ENCODE measurements at regions not wholly inside any gene's neighbourhood (a gene's known extent, or its start where the extent isn't known, plus 50 kb on each side); places are given as distances from the start of the nearest gene placed in this dataset.

DNA sequence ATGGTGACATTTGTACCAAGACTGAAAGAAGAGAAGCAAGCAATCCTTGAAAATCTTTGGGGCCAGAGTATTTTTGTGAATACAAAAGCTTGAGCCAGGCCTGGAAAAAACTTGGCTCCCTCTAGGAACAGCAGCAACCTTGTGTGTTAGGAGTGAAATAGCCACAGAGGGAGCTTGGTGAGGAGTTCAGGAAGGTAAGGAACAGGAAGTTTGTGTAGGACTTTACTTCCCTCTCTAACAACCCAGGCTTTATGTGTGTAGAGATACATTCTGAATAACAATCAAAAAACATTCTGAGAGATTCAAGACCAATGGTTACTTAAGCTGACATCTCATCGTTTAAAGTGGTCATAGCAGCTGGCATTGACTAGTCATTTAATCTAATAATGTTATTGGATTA lies 668.5 kb downstream of the PCDH18 start:
- H3K4me1 Mint-ChIP-seq = peaks cover 0 to 4% (median 0%) of the 10 kb centered on the region in 4 donors
- H3K36me3 ChIP-seq (ENCODE audit: control insufficient read depth, insufficient read depth, low read length) = no peaks in the 10 kb centered on the region
- H3K27ac Mint-ChIP-seq = no peak overlapping the region
- H3K4me3 Mint-ChIP-seq = no peak overlapping the region
- H3K27ac ChIP-seq (ENCODE audit: insufficient read depth, low read length, poor library complexity, severe bottlenecking) = no peak overlapping the region
- no peak for ATAC-seq (ENCODE audit: low read depth in 2 of 2)
- H3K27me3 ChIP-seq (ENCODE audit: control insufficient read depth, insufficient read depth, low read length) = no peaks in the 10 kb centered on the region
- H3K9me3 Mint-ChIP-seq = peaks cover 0 to 1% (median 0%) of the 10 kb centered on the region in 7 donors
- DNase-seq = no peak
- no peak overlapping the region for H3K4me3 ChIP-seq (ENCODE audit: low read depth, low read length)
- H3K9me3 ChIP-seq (ENCODE audit: control insufficient read depth in 2 of 2, low read length in 2 of 2) = no peaks in the 10 kb centered on the region
- no peaks in the 10 kb centered on the region for H3K36me3 Mint-ChIP-seq
- H3K4me1 ChIP-seq (ENCODE audit: control insufficient read depth, insufficient read depth, low read length, poor library complexity, severe bottlenecking) = no peaks in the 10 kb centered on the region
- no peaks in the 10 kb centered on the region for H3K27me3 Mint-ChIP-seq

DNA sequence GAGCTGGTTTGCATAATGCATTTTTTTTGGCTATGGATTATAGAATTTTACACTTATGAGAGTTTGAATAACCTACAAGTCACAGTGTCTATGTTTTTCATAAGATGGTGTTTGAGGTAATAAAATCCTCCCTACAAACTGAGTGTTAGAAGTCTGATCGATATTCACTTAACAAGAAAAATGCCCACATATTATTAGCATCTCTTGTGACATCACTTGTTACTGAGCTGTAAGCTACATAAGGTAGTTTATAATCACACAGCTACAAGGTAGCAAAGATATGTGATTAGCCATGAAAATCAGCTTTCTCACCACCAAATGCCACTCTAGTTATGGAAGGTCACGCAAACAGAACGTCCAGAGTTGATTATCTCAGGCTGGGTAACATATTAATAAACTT lies 669.6 kb downstream of the PCDH18 start:
- Mint-ChIP-seq H3K4me1 (peaks cover 0 to 4% (median 0%) of the 10 kb centered on the region in 4 donors), H3K27me3 (no peaks in the 10 kb centered on the region), H3K9me3 (peaks cover 0 to 1% (median 0%) of the 10 kb centered on the region in 7 donors), H3K4me3 (no peak overlapping the region), H3K27ac (no peak overlapping the region), H3K36me3 (no peaks in the 10 kb centered on the region)
- Histone ChIP-seq H3K4me3 (ENCODE audit: low read depth, low read length) (no peak overlapping the region), H3K27ac (ENCODE audit: insufficient read depth, low read length, poor library complexity, severe bottlenecking) (no peak overlapping the region), H3K36me3 (ENCODE audit: control insufficient read depth, insufficient read depth, low read length) (no peaks in the 10 kb centered on the region), H3K4me1 (ENCODE audit: control insufficient read depth, insufficient read depth, low read length, poor library complexity, severe bottlenecking) (no peaks in the 10 kb centered on the region), H3K9me3 (ENCODE audit: control insufficient read depth in 2 of 2, low read length in 2 of 2) (no peaks in the 10 kb centered on the region), H3K27me3 (ENCODE audit: control insufficient read depth, insufficient read depth, low read length) (no peaks in the 10 kb centered on the region)
- no peak for ATAC-seq (ENCODE audit: low read depth in 2 of 2)
- DNase-seq = no peak

DNA sequence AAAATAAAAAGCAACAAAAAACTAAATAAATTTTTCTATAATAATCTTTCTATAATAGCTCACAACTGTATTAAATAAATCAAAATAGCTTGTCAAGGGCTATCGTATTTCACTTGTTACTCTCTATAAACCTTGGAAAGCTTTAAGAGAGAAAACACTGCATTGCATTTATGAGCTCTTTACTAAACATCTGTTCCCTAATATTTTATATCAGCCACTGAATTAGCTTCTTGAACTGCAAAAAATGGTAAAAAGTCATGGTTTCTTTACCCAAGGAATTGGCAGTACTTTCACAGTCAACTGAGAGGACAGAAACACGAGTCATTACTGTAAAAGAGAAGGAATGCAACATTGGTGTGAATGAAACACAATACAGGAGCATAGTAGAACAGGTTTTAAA lies 671.2 kb downstream of the PCDH18 start:
- Mint-ChIP-seq H3K4me1 (peaks cover 0 to 4% (median 0%) of the 10 kb centered on the region in 4 donors), H3K36me3 (no peaks in the 10 kb centered on the region), H3K9me3 (peaks cover 0 to 1% (median 0%) of the 10 kb centered on the region in 7 donors), H3K27ac (no peak overlapping the region), H3K4me3 (no peak overlapping the region), H3K27me3 (no peaks in the 10 kb centered on the region)
- Histone ChIP-seq H3K4me1 (ENCODE audit: control insufficient read depth, insufficient read depth, low read length, poor library complexity, severe bottlenecking) (no peaks in the 10 kb centered on the region), H3K27ac (ENCODE audit: insufficient read depth, low read length, poor library complexity, severe bottlenecking) (no peak overlapping the region), H3K27me3 (ENCODE audit: control insufficient read depth, insufficient read depth, low read length) (no peaks in the 10 kb centered on the region), H3K4me3 (ENCODE audit: low read depth, low read length) (no peak overlapping the region), H3K36me3 (ENCODE audit: control insufficient read depth, insufficient read depth, low read length) (no peaks in the 10 kb centered on the region), H3K9me3 (ENCODE audit: control insufficient read depth in 2 of 2, low read length in 2 of 2) (no peaks in the 10 kb centered on the region)
- no peak for ATAC-seq (ENCODE audit: low read depth in 2 of 2)
- DNase-seq = no peak

DNA sequence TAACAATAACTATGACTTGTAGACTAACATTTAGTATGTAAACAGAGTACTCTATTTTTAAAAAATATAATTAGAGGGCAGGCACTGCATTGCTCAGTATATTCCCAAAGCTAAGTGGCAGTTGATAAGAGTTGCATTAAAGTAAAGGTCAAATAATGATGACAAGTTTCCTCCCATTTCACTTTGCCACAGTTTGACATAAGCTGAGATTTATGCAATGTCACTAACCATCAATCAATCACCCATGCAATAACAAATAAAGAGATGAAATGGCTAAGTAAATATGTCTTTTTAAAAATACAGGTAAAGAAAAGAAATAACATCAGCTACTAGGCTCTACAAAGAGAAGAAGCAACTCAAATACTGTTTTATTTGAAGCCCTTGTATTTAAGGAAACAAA lies 673.4 kb downstream of the PCDH18 start:
- no peak for DNase-seq
- H3K36me3 Mint-ChIP-seq = no peaks in the 10 kb centered on the region
- Histone ChIP-seq H3K27ac (ENCODE audit: insufficient read depth, low read length, poor library complexity, severe bottlenecking) (no peak overlapping the region), H3K4me3 (ENCODE audit: low read depth, low read length) (no peak overlapping the region), H3K9me3 (ENCODE audit: control insufficient read depth in 2 of 2, low read length in 2 of 2) (peaks cover 0 to 1% of the 10 kb centered on the region in 2 experiments), H3K36me3 (ENCODE audit: control insufficient read depth, insufficient read depth, low read length) (no peaks in the 10 kb centered on the region), H3K4me1 (ENCODE audit: control insufficient read depth, insufficient read depth, low read length, poor library complexity, severe bottlenecking) (no peaks in the 10 kb centered on the region), H3K27me3 (ENCODE audit: control insufficient read depth, insufficient read depth, low read length) (no peaks in the 10 kb centered on the region)
- H3K9me3 Mint-ChIP-seq = peaks cover 1 to 7% (median 3%) of the 10 kb centered on the region in 7 donors
- H3K4me1 Mint-ChIP-seq = peaks cover 0 to 3% (median 0%) of the 10 kb centered on the region in 4 donors
- no peak for ATAC-seq (ENCODE audit: low read depth in 2 of 2)
- no peak overlapping the region for H3K4me3 Mint-ChIP-seq
- H3K27me3 Mint-ChIP-seq = no peaks in the 10 kb centered on the region
- no peak overlapping the region for H3K27ac Mint-ChIP-seq

DNA sequence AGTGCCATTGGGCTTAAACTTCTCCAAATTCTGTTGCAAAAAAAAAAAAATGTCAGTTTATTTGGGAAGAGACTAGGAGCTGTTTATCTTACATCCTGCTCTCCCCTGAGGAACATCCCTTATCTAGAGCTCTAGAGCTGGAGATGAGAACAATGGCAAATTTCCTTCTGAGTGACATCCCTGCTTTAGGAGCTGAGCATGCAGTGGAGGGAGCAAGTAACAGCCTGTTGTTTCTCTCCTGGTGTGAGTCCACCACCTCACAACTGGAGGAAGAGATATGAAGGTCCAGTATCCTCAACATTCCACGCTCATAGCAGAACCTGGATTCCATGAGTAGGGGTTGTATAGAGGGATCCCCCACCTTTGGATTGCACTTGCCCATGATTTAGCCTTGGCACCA lies 676.4 kb downstream of the PCDH18 start:
- peaks cover 0 to 1% of the 10 kb centered on the region in 2 experiments for H3K9me3 ChIP-seq (ENCODE audit: control insufficient read depth in 2 of 2, low read length in 2 of 2)
- H3K4me3 Mint-ChIP-seq = no peak overlapping the region
- no peak overlapping the region for H3K27ac ChIP-seq (ENCODE audit: insufficient read depth, low read length, poor library complexity, severe bottlenecking)
- DNase-seq = no peak
- H3K27ac Mint-ChIP-seq = no peak overlapping the region
- H3K4me1 Mint-ChIP-seq = no peaks in the 10 kb centered on the region
- no peaks in the 10 kb centered on the region for H3K27me3 ChIP-seq (ENCODE audit: control insufficient read depth, insufficient read depth, low read length)
- H3K27me3 Mint-ChIP-seq = no peaks in the 10 kb centered on the region
- no peaks in the 10 kb centered on the region for H3K36me3 Mint-ChIP-seq
- peaks cover 1 to 9% (median 3%) of the 10 kb centered on the region in 7 donors for H3K9me3 Mint-ChIP-seq
- no peak overlapping the region for H3K4me3 ChIP-seq (ENCODE audit: low read depth, low read length)
- H3K36me3 ChIP-seq (ENCODE audit: control insufficient read depth, insufficient read depth, low read length) = no peaks in the 10 kb centered on the region
- ATAC-seq (ENCODE audit: low read depth in 2 of 2) = no peak
- H3K4me1 ChIP-seq (ENCODE audit: control insufficient read depth, insufficient read depth, low read length, poor library complexity, severe bottlenecking) = no peaks in the 10 kb centered on the region

DNA sequence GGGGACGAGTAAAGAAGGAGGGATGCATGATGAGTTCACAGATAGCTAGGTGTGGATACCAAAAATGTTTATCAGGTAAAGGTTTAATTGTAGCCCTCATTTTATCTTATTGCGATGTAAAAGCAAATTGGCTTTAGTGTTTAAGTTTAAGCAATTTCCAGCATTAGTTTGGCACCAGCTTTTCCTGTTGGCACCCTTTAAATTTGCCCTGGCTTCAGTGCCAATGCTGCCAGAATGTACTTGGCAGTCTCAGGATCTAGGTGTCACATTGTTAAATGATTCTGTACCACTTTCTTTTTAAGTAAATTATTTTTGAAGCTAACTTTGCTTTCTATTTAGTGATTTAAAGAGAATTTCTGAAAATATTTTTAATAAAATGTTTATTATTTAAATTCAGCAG lies 681.8 kb downstream of the PCDH18 start:
- ATAC-seq (ENCODE audit: low read depth in 2 of 2) (no peak), DNase-seq (no peak)
- H3K4me3 Mint-ChIP-seq = no peak overlapping the region
- H3K27ac ChIP-seq (ENCODE audit: insufficient read depth, low read length, poor library complexity, severe bottlenecking) = no peak overlapping the region
- H3K27me3 Mint-ChIP-seq = no peaks in the 10 kb centered on the region
- no peaks in the 10 kb centered on the region for H3K4me1 ChIP-seq (ENCODE audit: control insufficient read depth, insufficient read depth, low read length, poor library complexity, severe bottlenecking)
- no peaks in the 10 kb centered on the region for H3K36me3 Mint-ChIP-seq
- H3K4me1 Mint-ChIP-seq = no peaks in the 10 kb centered on the region
- no peak overlapping the region for H3K27ac Mint-ChIP-seq
- H3K9me3 ChIP-seq (ENCODE audit: control insufficient read depth in 2 of 2, low read length in 2 of 2) = peaks cover 3 to 4% of the 10 kb centered on the region in 2 experiments
- peaks cover 3 to 12% (median 7%) of the 10 kb centered on the region in 7 donors for H3K9me3 Mint-ChIP-seq
- H3K36me3 ChIP-seq (ENCODE audit: control insufficient read depth, insufficient read depth, low read length) = no peaks in the 10 kb centered on the region
- no peak overlapping the region for H3K4me3 ChIP-seq (ENCODE audit: low read depth, low read length)
- no peaks in the 10 kb centered on the region for H3K27me3 ChIP-seq (ENCODE audit: control insufficient read depth, insufficient read depth, low read length)

DNA sequence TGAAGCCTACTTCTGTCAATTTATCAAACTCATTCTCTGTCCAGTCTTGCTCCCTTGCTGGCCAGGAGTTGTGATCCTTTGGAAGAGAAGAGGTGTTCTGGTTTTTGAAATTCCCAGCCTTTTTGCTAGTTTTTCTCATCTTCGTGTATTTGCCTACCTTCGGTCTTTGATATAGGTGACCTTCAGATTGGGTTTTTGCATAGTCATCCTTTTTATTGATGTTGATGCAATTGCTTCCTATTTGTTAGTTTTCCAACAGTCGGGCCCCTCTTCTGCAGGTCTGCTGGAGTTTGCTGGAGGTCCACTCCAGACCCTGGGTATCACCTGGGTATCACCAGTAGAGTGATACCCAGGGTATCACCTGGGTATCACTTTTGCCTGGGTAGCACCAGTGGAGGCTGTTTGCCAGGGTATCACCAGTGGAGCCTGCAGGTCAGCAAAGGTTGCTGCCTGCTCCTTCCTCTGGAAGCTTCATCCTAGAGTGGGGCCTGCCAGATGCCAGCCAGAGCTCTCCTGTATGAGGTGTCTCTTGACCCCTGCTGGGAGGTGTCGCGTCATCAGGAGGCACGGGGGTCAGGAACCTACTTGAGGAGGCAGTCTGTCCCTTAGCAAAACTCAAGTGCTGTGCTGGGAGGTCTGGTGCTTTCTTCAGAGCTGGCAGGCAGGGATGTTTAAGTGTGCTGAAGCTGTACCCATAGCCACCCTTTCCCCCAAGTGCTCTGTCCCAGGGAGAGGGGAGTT lies 684.2 kb downstream of the PCDH18 start:
- peaks cover 2 to 18% (median 14%) of the 10 kb centered on the region in 7 donors for H3K9me3 Mint-ChIP-seq
- no peak overlapping the region for H3K27ac ChIP-seq (ENCODE audit: insufficient read depth, low read length, poor library complexity, severe bottlenecking)
- H3K27ac Mint-ChIP-seq = no peak overlapping the region
- H3K36me3 ChIP-seq (ENCODE audit: control insufficient read depth, insufficient read depth, low read length) = no peaks in the 10 kb centered on the region
- ATAC-seq (ENCODE audit: low read depth in 2 of 2) (no peak), DNase-seq (no peak)
- H3K27me3 Mint-ChIP-seq = no peaks in the 10 kb centered on the region
- H3K4me3 Mint-ChIP-seq = no peak overlapping the region
- H3K9me3 ChIP-seq (ENCODE audit: control insufficient read depth in 2 of 2, low read length in 2 of 2) = peaks cover 2 to 3% of the 10 kb centered on the region in 2 experiments
- H3K4me1 ChIP-seq (ENCODE audit: control insufficient read depth, insufficient read depth, low read length, poor library complexity, severe bottlenecking) = no peaks in the 10 kb centered on the region
- H3K4me3 ChIP-seq (ENCODE audit: low read depth, low read length) = no peak overlapping the region
- H3K36me3 Mint-ChIP-seq = no peaks in the 10 kb centered on the region
- H3K4me1 Mint-ChIP-seq = no peaks in the 10 kb centered on the region
- no peaks in the 10 kb centered on the region for H3K27me3 ChIP-seq (ENCODE audit: control insufficient read depth, insufficient read depth, low read length)

DNA sequence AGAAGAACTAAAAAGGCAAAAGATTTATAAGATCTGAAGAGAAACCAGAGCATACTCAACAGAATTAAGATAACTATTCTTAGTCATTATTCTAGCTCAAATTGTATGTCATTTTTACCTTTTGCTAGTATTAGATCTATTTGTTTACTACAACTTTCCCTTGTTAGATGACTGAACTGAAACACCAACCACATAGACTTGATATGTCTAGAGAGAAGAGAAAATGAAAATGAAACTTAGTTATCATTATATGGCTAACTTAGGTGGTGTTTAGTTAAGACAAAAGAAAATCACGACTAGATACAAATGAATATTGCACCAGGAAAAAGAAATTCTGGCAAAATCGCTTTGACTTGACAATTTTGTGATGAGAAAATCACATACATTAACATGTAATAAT lies 690.8 kb downstream of the PCDH18 start:
- no peak overlapping the region for H3K4me3 ChIP-seq (ENCODE audit: low read depth, low read length)
- no peaks in the 10 kb centered on the region for H3K27me3 ChIP-seq (ENCODE audit: control insufficient read depth, insufficient read depth, low read length)
- H3K27ac Mint-ChIP-seq = no peak overlapping the region
- H3K4me1 Mint-ChIP-seq = no peaks in the 10 kb centered on the region
- H3K36me3 Mint-ChIP-seq = no peaks in the 10 kb centered on the region
- H3K27ac ChIP-seq (ENCODE audit: insufficient read depth, low read length, poor library complexity, severe bottlenecking) = no peak overlapping the region
- H3K9me3 Mint-ChIP-seq = peaks cover 6 to 30% (median 17%) of the 10 kb centered on the region in 7 donors
- no peaks in the 10 kb centered on the region for H3K4me1 ChIP-seq (ENCODE audit: control insufficient read depth, insufficient read depth, low read length, poor library complexity, severe bottlenecking)
- no peak for ATAC-seq (ENCODE audit: low read depth in 2 of 2)
- H3K27me3 Mint-ChIP-seq = no peaks in the 10 kb centered on the region
- no peaks in the 10 kb centered on the region for H3K36me3 ChIP-seq (ENCODE audit: control insufficient read depth, insufficient read depth, low read length)
- H3K4me3 Mint-ChIP-seq = no peak overlapping the region
- no peak for DNase-seq
- H3K9me3 ChIP-seq (ENCODE audit: control insufficient read depth in 2 of 2, low read length in 2 of 2) = peaks cover 0 to 7% of the 10 kb centered on the region in 2 experiments

Data from CD4-positive, CD25-positive, alpha-beta regulatory T cell (primary cell).